Memory B cell (primary cell): ENCODE measurements at regions not wholly inside any gene's neighbourhood (a gene's known extent, or its start where the extent isn't known, plus 50 kb on each side); places are given as distances from the start of the nearest gene placed in this dataset.

Experiments used
- ATAC-seq: fragments of 150-1000 bp; cut with Tn5 transposase; 2 replicates; pipeline ENCODE4 v1.10.0; 2021; ENCODE audit warnings: low read depth, mild to moderate bottlenecking, moderate library complexity
- DNase-seq, 2 donors: peaks; one replicate each; pipeline ENCODE4 v3.0.0; 2022; ENCODE audit warnings: low spot score in 2 of 2
- H3K27ac Mint-ChIP-seq: one replicate; pipeline ENCODE4 v1.8.0; 2022; ENCODE audit warnings: mild to moderate bottlenecking, moderate library complexity, mixed read lengths
- H3K27me3 Mint-ChIP-seq: one replicate; pipeline ENCODE4 v1.8.0; 2022; ENCODE audit warnings: mixed read lengths
- H3K36me3 Mint-ChIP-seq: one replicate; pipeline ENCODE4 v1.8.0; 2022; ENCODE audit warnings: mild to moderate bottlenecking, mixed read lengths
- H3K4me1 Mint-ChIP-seq: one replicate; pipeline ENCODE4 v1.8.0; 2022; ENCODE audit warnings: mixed read lengths
- H3K4me3 Mint-ChIP-seq: one replicate; pipeline ENCODE4 v1.8.0; 2022; ENCODE audit warnings: mild to moderate bottlenecking, moderate library complexity, mixed read lengths
- H3K9me3 Mint-ChIP-seq: one replicate; pipeline ENCODE4 v1.8.0; 2022; ENCODE audit warnings: mixed read lengths

GRCh38 chr10:108597031-108597430 lies 1326.3 kb downstream of the XPNPEP1 start:
- peaks cover 16% of the 10 kb centered on the region for H3K4me1 Mint-ChIP-seq
- H3K36me3 Mint-ChIP-seq: no peaks in the 10 kb centered on the region

GRCh38 chr10:108592956-108593355 lies 1330.4 kb downstream of the XPNPEP1 start:
- Mint-ChIP-seq H3K4me3 (no peak overlapping the region), H3K4me1 (peaks cover 20% of the 10 kb centered on the region), H3K9me3 (no peaks in the 10 kb centered on the region), H3K27ac (no peak overlapping the region), H3K36me3 (no peaks in the 10 kb centered on the region), H3K27me3 (no peaks in the 10 kb centered on the region)
- DNase-seq (no peak), ATAC-seq (no peak)

More at GRCh38 chr10:108597031-108597430, 1326.3 kb downstream of the XPNPEP1 start:
- DNase-seq (no peak), ATAC-seq (no peak)
- H3K9me3 Mint-ChIP-seq: no peaks in the 10 kb centered on the region
- H3K4me3 Mint-ChIP-seq: no peak overlapping the region
- H3K27me3 Mint-ChIP-seq: no peaks in the 10 kb centered on the region
- no peak overlapping the region for H3K27ac Mint-ChIP-seq

- Mint-ChIP-seq H3K36me3 (no peaks in the 10 kb centered on the region), H3K27me3 (no peaks in the 10 kb centered on the region), H3K27ac (no peak overlapping the region), H3K9me3 (no peaks in the 10 kb centered on the region), H3K4me3 (no peak overlapping the region), H3K4me1 (peaks cover 20% of the 10 kb centered on the region)
- DNase-seq (no peak), ATAC-seq (no peak)
These were observed 1331.9 kb downstream of the XPNPEP1 start for GRCh38 chr10:108591417-108591816.

- no peaks in the 10 kb centered on the region for H3K36me3 Mint-ChIP-seq
- DNase-seq (no peak), ATAC-seq (peak; percentile 51)
- no peaks in the 10 kb centered on the region for H3K9me3 Mint-ChIP-seq
- no peak overlapping the region for H3K27ac Mint-ChIP-seq
- H3K27me3 Mint-ChIP-seq: no peaks in the 10 kb centered on the region
- H3K4me1 Mint-ChIP-seq: peaks cover 8% of the 10 kb centered on the region
- no peak overlapping the region for H3K4me3 Mint-ChIP-seq
These were observed 1336.9 kb downstream of the XPNPEP1 start for GRCh38 chr10:108586424-108586823.

GRCh38 chr10:108583877-108584276 lies 1339.4 kb downstream of the XPNPEP1 start:
- H3K36me3 Mint-ChIP-seq: no peaks in the 10 kb centered on the region
- ATAC-seq (no peak), DNase-seq (no peak)
- no peaks in the 10 kb centered on the region for H3K9me3 Mint-ChIP-seq
- H3K27me3 Mint-ChIP-seq: no peaks in the 10 kb centered on the region
- H3K27ac Mint-ChIP-seq: no peak overlapping the region
- H3K4me1 Mint-ChIP-seq: peaks cover 8% of the 10 kb centered on the region
- H3K4me3 Mint-ChIP-seq: no peak overlapping the region

GRCh38 chr10:108582888-108583287 lies 1340.4 kb downstream of the XPNPEP1 start:
- no peak for ATAC-seq
- no peak overlapping the region for H3K4me3 Mint-ChIP-seq
- H3K36me3 Mint-ChIP-seq: no peaks in the 10 kb centered on the region
- H3K9me3 Mint-ChIP-seq: no peaks in the 10 kb centered on the region
- H3K27ac Mint-ChIP-seq: no peak overlapping the region
- peaks cover 4% of the 10 kb centered on the region for H3K4me1 Mint-ChIP-seq
- no peaks in the 10 kb centered on the region for H3K27me3 Mint-ChIP-seq
- no peak for DNase-seq

- ATAC-seq: no peak
- no peak overlapping the region for H3K4me3 Mint-ChIP-seq
- peaks cover 4% of the 10 kb centered on the region for H3K4me1 Mint-ChIP-seq
- no peaks in the 10 kb centered on the region for H3K27me3 Mint-ChIP-seq
- H3K27ac Mint-ChIP-seq: no peak overlapping the region
- H3K36me3 Mint-ChIP-seq: no peaks in the 10 kb centered on the region
- no peak for DNase-seq
- H3K9me3 Mint-ChIP-seq: no peaks in the 10 kb centered on the region
These were observed 1340.9 kb downstream of the XPNPEP1 start for GRCh38 chr10:108582387-108582786.

- ATAC-seq (no peak), DNase-seq (no peak)
- Mint-ChIP-seq H3K36me3 (no peaks in the 10 kb centered on the region), H3K9me3 (no peaks in the 10 kb centered on the region), H3K27me3 (no peaks in the 10 kb centered on the region), H3K27ac (no peak overlapping the region), H3K4me3 (no peak overlapping the region), H3K4me1 (peaks cover 2% of the 10 kb centered on the region)
These were observed 1345.1 kb downstream of the XPNPEP1 start for GRCh38 chr10:108578258-108578657.

GRCh38 chr10:108574233-108574632 lies 1349.1 kb downstream of the XPNPEP1 start:
- DNase-seq: no peak
- ATAC-seq: no peak
- Mint-ChIP-seq H3K36me3 (no peaks in the 10 kb centered on the region), H3K4me1 (peaks cover 2% of the 10 kb centered on the region), H3K9me3 (no peaks in the 10 kb centered on the region), H3K4me3 (no peak overlapping the region), H3K27me3 (no peaks in the 10 kb centered on the region), H3K27ac (no peak overlapping the region)

- Mint-ChIP-seq H3K36me3 (no peaks in the 10 kb centered on the region), H3K4me1 (peaks cover 7% of the 10 kb centered on the region), H3K27ac (no peak overlapping the region), H3K27me3 (no peaks in the 10 kb centered on the region), H3K4me3 (no peak overlapping the region), H3K9me3 (no peaks in the 10 kb centered on the region)
- DNase-seq (no peak), ATAC-seq (no peak)
These were observed 1354.5 kb downstream of the XPNPEP1 start for GRCh38 chr10:108568824-108569223.

GRCh38 chr10:108567899-108568752 lies 1355.2 kb downstream of the XPNPEP1 start:
- Mint-ChIP-seq H3K4me3 (no peak overlapping the region), H3K27ac (no peak overlapping the region), H3K4me1 (peaks cover 7% of the 10 kb centered on the region), H3K36me3 (no peaks in the 10 kb centered on the region), H3K9me3 (no peaks in the 10 kb centered on the region), H3K27me3 (no peaks in the 10 kb centered on the region)
- no peak for DNase-seq
- ATAC-seq: no peak

- ATAC-seq: no peak
- Mint-ChIP-seq H3K4me1 (peaks cover 10% of the 10 kb centered on the region), H3K27me3 (no peaks in the 10 kb centered on the region), H3K27ac (no peak overlapping the region), H3K9me3 (no peaks in the 10 kb centered on the region), H3K36me3 (no peaks in the 10 kb centered on the region), H3K4me3 (no peak overlapping the region)
- DNase-seq: no peak
These were observed 1356.8 kb downstream of the XPNPEP1 start for GRCh38 chr10:108566316-108567107.

GRCh38 chr10:108562105-108562504 lies 1361.2 kb downstream of the XPNPEP1 start:
- ATAC-seq (no peak), DNase-seq (no peak)
- Mint-ChIP-seq H3K27ac (no peak overlapping the region), H3K4me1 (peaks cover 4% of the 10 kb centered on the region), H3K36me3 (no peaks in the 10 kb centered on the region), H3K4me3 (no peak overlapping the region), H3K9me3 (no peaks in the 10 kb centered on the region), H3K27me3 (no peaks in the 10 kb centered on the region)

- no peaks in the 10 kb centered on the region for H3K9me3 Mint-ChIP-seq
These were observed 1361.7 kb downstream of the XPNPEP1 start for GRCh38 chr10:108561649-108562048.

More at GRCh38 chr10:108561649-108562048, 1361.7 kb downstream of the XPNPEP1 start:
- Mint-ChIP-seq H3K4me1 (peaks cover 4% of the 10 kb centered on the region), H3K36me3 (no peaks in the 10 kb centered on the region), H3K27ac (no peak overlapping the region), H3K27me3 (no peaks in the 10 kb centered on the region), H3K4me3 (no peak overlapping the region)
- DNase-seq (no peak), ATAC-seq (no peak)
